ENCODE measurements at regions not wholly inside any gene's neighbourhood (a gene's known extent, or its start where the extent isn't known, plus 50 kb on each side); places are given as distances from the start of the nearest gene placed in this dataset.

- Histone ChIP-seq H3K9ac (ENCODE audit: low read depth in 1 of 2, low read length in 2 of 2) (no peak overlapping the region), H3K36me3 (ENCODE audit: control insufficient read depth in 4 of 4, insufficient read depth in 3 of 4, low read depth in 1 of 4, low read length in 3 of 4) (no peaks in the 10 kb centered on the region), H3K4me3 (ENCODE audit: low read depth in 1 of 3, low read length in 3 of 3) (no peak overlapping the region), H3K27me3 (ENCODE audit: control insufficient read depth in 4 of 4, insufficient read depth in 4 of 4, low read length in 3 of 4) (peaks cover 0 to 3% (median 0%) of the 10 kb centered on the region in 4 donors), H3K27ac (ENCODE audit: low read depth in 1 of 2, low read length in 2 of 2) (no peak overlapping the region), H3K4me1 (ENCODE audit: control insufficient read depth in 4 of 4, insufficient read depth in 4 of 4, low read length in 3 of 4) (no peaks in the 10 kb centered on the region), H3K9me3 (ENCODE audit: control insufficient read depth in 4 of 4, low read length in 3 of 4) (no peaks in the 10 kb centered on the region)
- TF ChIP-seq RAD21 (IDR thresholded peaks at IDR 0.05) (peak; percentile 75 to 79), JUND (IDR thresholded peaks at IDR 0.05) (no peak), EGR1 (IDR thresholded peaks at IDR 0.05; ENCODE audit: low read depth in 2 of 2) (no peak), FOXA1 (IDR thresholded peaks at IDR 0.05) (no peak), GABPA (IDR thresholded peaks at IDR 0.05 in 1 of 2, conservative IDR thresholded peaks at IDR 0.05 in 1 of 2) (no peak), SP1 (IDR thresholded peaks at IDR 0.05) (no peak), HNF4A (conservative IDR thresholded peaks at IDR 0.05) (no peak)
- TF ChIP-seq, protein P1, sequence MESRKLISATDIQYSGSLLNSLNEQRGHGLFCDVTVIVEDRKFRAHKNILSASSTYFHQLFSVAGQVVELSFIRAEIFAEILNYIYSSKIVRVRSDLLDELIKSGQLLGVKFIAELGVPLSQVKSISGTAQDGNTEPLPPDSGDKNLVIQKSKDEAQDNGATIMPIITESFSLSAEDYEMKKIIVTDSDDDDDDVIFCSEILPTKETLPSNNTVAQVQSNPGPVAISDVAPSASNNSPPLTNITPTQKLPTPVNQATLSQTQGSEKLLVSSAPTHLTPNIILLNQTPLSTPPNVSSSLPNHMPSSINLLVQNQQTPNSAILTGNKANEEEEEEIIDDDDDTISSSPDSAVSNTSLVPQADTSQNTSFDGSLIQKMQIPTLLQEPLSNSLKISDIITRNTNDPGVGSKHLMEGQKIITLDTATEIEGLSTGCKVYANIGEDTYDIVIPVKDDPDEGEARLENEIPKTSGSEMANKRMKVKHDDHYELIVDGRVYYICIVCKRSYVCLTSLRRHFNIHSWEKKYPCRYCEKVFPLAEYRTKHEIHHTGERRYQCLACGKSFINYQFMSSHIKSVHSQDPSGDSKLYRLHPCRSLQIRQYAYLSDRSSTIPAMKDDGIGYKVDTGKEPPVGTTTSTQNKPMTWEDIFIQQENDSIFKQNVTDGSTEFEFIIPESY (IDR thresholded peaks at IDR 0.05), result no peak
- TF ChIP-seq, protein P2, sequence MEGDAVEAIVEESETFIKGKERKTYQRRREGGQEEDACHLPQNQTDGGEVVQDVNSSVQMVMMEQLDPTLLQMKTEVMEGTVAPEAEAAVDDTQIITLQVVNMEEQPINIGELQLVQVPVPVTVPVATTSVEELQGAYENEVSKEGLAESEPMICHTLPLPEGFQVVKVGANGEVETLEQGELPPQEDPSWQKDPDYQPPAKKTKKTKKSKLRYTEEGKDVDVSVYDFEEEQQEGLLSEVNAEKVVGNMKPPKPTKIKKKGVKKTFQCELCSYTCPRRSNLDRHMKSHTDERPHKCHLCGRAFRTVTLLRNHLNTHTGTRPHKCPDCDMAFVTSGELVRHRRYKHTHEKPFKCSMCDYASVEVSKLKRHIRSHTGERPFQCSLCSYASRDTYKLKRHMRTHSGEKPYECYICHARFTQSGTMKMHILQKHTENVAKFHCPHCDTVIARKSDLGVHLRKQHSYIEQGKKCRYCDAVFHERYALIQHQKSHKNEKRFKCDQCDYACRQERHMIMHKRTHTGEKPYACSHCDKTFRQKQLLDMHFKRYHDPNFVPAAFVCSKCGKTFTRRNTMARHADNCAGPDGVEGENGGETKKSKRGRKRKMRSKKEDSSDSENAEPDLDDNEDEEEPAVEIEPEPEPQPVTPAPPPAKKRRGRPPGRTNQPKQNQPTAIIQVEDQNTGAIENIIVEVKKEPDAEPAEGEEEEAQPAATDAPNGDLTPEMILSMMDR (IDR thresholded peaks at IDR 0.05; ENCODE audit: low read depth, low read length, missing input control), result peak; percentile 58
- no peak for DNase-seq (ENCODE audit: low spot score)
- 1% methylated on average over 6 of the region's 6 CpGs for WGBS
These were observed 271.5 kb downstream of the FOXA2 start for GRCh38 chr20:22312744-22313346.

- no peak overlapping the region for H3K27ac ChIP-seq (ENCODE audit: low read depth in 1 of 2, low read length in 2 of 2)
- WGBS, result 83% methylated on average over 1 of the region's 1 CpG
- no peak overlapping the region for H3K4me3 ChIP-seq (ENCODE audit: low read depth in 1 of 3, low read length in 3 of 3)
- H3K9ac ChIP-seq (ENCODE audit: low read depth in 1 of 2, low read length in 2 of 2), result no peak overlapping the region
- H3K9me3 ChIP-seq (ENCODE audit: control insufficient read depth in 4 of 4, low read length in 3 of 4), result no peaks in the 10 kb centered on the region
- no peaks in the 10 kb centered on the region for H3K4me1 ChIP-seq (ENCODE audit: control insufficient read depth in 4 of 4, insufficient read depth in 4 of 4, low read length in 3 of 4)
- no peak for DNase-seq (ENCODE audit: low spot score)
- H3K27me3 ChIP-seq (ENCODE audit: control insufficient read depth in 4 of 4, insufficient read depth in 4 of 4, low read length in 3 of 4), result no peaks in the 10 kb centered on the region
- TF ChIP-seq, protein P1 (IDR thresholded peaks at IDR 0.05), result no peak
- no peaks in the 10 kb centered on the region for H3K36me3 ChIP-seq (ENCODE audit: control insufficient read depth in 4 of 4, insufficient read depth in 3 of 4, low read depth in 1 of 4, low read length in 3 of 4)
These were observed 275.4 kb downstream of the FOXA2 start for GRCh38 chr20:22308934-22309333.

- no peaks in the 10 kb centered on the region for H3K36me3 ChIP-seq (ENCODE audit: control insufficient read depth in 4 of 4, insufficient read depth in 3 of 4, low read depth in 1 of 4, low read length in 3 of 4)
- no peak overlapping the region for H3K27ac ChIP-seq (ENCODE audit: low read depth in 1 of 2, low read length in 2 of 2)
- no peak overlapping the region for H3K4me3 ChIP-seq (ENCODE audit: low read depth in 1 of 3, low read length in 3 of 3)
- DNase-seq (ENCODE audit: low spot score), result no peak
- H3K9ac ChIP-seq (ENCODE audit: low read depth in 1 of 2, low read length in 2 of 2), result no peak overlapping the region
- no peaks in the 10 kb centered on the region for H3K9me3 ChIP-seq (ENCODE audit: control insufficient read depth in 4 of 4, low read length in 3 of 4)
- no peaks in the 10 kb centered on the region for H3K27me3 ChIP-seq (ENCODE audit: control insufficient read depth in 4 of 4, insufficient read depth in 4 of 4, low read length in 3 of 4)
- WGBS, result 51% methylated on average over 1 of the region's 1 CpG
- no peaks in the 10 kb centered on the region for H3K4me1 ChIP-seq (ENCODE audit: control insufficient read depth in 4 of 4, insufficient read depth in 4 of 4, low read length in 3 of 4)
- TF ChIP-seq JUND (IDR thresholded peaks at IDR 0.05), result no peak
- TF ChIP-seq, protein P2 (IDR thresholded peaks at IDR 0.05; ENCODE audit: low read depth, low read length, missing input control), result no peak
- no peak for TF ChIP-seq RXRA (IDR thresholded peaks at IDR 0.05)
- TF ChIP-seq HNF4A (conservative IDR thresholded peaks at IDR 0.05), result no peak
- no peak for TF ChIP-seq FOXA2 (IDR thresholded peaks at IDR 0.05)
- no peak for TF ChIP-seq NR2F2 (IDR thresholded peaks at IDR 0.05)
- TF ChIP-seq MAX (IDR thresholded peaks at IDR 0.05), result no peak
- TF ChIP-seq YY1 (IDR thresholded peaks at IDR 0.05), result no peak
- no peak for TF ChIP-seq EGR1 (IDR thresholded peaks at IDR 0.05; ENCODE audit: low read depth in 2 of 2)
- TF ChIP-seq SP1 (IDR thresholded peaks at IDR 0.05), result no peak
- no peak for TF ChIP-seq HNF4G (IDR thresholded peaks at IDR 0.05)
These were observed 277.0 kb downstream of the FOXA2 start for GRCh38 chr20:22307409-22307808.

Measured in liver (tissue), 8 donors.